Right lung (tissue), 2 donors: ENCODE measurements at regions not wholly inside any gene's neighbourhood (a gene's known extent, or its start where the extent isn't known, plus 50 kb on each side); places are given as distances from the start of the nearest gene placed in this dataset.
A peak's percentile ranks its signal among the peaks of the same experiment; 100 is the strongest.

Experiments
- DNase-seq, 2 donors: peaks; one replicate each; pipeline ENCODE4 v3.0.0-alpha.2; 2013

DNA sequence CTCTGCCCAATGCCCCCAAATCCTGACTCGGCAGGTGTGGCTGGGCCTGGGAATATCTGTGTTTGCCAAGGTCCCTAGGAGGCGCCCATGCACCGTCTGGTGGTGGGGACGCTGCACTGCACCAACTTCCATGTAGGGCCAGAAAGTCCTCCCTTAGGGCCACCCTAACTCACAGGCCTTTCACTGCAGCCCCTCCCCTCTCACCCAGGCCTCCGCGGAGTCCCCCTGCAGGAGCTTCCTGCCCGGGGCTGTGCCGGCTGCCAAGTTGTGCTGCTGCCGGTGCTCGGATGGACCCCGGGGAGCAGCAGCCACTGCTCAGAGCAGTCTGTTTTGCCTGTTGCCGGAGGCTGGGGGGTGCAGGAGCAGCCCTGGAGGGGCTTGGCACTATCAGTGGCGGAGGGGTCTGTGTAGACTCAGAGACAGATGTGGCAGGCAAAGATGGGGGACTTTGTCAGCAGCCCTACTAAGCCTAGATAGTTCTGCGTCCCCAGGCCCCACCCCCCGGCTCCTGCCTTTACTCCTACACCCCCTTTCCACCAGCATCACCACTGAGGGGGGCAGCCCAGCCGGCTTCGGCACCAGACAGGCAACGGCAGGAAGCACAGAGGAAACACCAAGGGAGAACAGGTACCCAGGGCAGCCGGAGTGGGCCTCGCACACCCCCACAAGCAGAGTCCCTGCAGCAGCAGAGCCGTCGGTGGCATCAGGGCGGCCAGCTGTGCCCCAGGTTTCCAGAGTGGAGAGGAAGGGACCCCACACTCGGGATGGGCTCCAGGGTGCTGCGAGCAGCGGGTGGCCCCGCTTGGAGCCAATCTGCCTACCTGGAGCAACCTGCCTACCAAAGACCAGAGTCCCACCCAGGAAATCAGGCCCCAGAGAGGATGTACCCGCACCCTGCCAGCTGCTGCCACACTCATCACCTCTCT lies 124.3 kb downstream of the TRIM29 start:
- DNase-seq: no peak

DNA sequence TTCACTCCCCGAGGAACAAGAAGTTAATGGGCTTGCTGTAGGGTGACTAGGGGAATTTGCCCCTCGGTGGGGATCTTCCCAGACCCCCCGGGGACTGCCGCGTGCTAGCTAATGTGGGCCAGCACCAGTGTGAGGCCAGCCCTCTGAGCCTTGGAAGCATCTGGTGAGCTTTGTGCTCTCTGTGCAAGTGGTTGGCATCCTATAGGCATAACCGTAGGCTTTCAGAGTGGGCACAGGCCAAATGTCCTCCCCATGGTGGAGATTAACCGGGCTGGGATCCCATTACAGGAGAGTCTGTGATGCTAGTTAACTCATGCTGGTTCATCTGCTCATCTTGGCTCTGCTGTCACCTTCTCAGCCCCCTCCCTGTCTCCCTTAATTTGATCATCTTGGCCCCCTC lies 125.7 kb downstream of the TRIM29 start:
- no peak for DNase-seq

GRCh38 chr11:120011836-120012235 lies 126.1 kb downstream of the TRIM29 start:
- DNase-seq: no peak

DNA sequence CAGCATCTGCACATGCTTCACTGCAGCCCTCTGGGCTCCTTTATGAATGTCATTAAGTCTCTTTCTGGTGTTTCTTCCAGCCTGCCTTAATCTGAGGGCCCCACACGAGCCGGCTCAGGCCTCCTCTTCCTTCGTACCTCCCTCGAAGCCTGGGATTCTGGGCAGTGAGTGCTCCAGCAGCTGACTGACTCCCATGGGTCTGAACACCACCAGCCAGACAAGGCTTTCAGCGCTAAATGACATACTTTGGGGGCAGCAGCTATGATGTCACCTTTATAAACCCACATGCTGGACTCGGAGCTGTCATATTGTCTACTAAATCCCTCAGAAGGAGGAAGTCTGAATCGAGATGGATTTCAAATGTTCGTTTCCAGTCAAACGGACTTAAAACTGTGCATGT lies 127.1 kb downstream of the TRIM29 start:
- DNase-seq: no peak

GRCh38 chr11:120009938-120010337 lies 128.0 kb downstream of the TRIM29 start:
- no peak for DNase-seq

DNA sequence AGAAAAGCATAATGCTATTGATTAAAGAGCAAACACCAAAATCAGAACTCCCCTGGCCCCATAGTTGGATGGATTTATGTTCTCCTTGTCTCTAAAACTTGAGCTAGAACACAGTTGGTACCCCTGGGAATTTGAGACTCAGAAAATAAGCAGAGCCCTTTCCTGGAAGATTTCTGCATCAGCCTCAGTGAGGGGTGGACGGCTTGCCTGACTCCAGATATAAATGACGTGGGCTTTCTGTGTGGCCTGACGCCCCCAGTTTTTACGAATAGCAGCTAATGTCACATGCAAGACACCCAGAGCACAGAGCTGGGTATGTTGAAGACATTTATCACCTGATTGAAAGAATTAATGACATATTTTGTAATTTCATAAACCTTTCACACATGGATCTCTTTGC lies 130.8 kb downstream of the TRIM29 start:
- DNase-seq: no peak

- DNase-seq: no peak
Observed at GRCh38 chr11:120004723-120005122, 133.2 kb downstream of the TRIM29 start.

DNA sequence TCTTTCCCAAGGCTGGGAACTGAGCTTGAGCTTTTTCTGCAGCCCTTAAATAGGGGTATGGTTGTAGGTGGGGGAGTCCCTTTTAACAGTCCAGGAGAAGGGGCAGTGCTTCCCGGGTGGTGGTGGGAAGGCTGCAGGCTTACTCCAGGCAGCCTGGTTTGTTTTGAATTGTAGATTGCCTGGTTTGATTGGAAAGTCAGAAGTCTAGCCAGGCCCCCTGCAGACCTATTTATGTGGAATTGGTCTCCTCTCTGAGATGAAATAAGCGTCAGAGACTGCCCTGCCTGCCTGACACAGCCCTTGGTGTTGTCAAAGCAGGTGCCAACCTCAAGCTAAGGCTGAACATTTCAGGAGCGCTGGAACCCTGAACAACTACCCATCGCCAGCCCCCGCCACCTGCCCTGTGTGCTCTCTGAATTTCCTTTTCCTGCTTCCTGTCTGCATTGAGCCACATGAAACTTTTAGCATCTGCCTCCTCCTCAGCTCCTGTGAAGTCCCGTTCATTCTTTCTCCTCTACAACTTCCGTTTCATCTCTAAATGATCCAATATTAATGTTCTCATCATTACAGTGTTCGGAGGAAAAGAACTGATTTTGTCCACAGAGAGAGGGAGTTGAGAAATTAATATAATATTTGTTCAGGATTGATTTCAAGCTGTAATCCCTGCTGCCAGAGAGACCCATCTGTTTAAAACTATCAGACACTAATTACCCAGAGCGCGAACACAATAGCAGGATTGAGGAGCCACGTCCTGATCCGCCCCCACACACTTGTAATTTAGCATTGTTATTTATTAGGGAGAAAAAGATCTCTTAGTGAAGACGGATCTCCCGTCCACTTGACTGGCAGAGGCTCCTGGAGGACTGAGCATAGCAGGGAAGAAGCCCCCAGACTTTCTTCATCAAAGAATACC lies 136.5 kb downstream of the TRIM29 start:
- no peak for DNase-seq

- no peak for DNase-seq
Observed at GRCh38 chr11:119999220-119999619, 138.7 kb downstream of the TRIM29 start.

- no peak for DNase-seq
Observed at GRCh38 chr11:119996556-119996955, 141.4 kb downstream of the TRIM29 start.

- DNase-seq: no peak
Observed at GRCh38 chr11:119995730-119996491, 142.0 kb downstream of the TRIM29 start.

GRCh38 chr11:119993722-119994121 lies 144.2 kb downstream of the TRIM29 start:
- DNase-seq: no peak

DNA sequence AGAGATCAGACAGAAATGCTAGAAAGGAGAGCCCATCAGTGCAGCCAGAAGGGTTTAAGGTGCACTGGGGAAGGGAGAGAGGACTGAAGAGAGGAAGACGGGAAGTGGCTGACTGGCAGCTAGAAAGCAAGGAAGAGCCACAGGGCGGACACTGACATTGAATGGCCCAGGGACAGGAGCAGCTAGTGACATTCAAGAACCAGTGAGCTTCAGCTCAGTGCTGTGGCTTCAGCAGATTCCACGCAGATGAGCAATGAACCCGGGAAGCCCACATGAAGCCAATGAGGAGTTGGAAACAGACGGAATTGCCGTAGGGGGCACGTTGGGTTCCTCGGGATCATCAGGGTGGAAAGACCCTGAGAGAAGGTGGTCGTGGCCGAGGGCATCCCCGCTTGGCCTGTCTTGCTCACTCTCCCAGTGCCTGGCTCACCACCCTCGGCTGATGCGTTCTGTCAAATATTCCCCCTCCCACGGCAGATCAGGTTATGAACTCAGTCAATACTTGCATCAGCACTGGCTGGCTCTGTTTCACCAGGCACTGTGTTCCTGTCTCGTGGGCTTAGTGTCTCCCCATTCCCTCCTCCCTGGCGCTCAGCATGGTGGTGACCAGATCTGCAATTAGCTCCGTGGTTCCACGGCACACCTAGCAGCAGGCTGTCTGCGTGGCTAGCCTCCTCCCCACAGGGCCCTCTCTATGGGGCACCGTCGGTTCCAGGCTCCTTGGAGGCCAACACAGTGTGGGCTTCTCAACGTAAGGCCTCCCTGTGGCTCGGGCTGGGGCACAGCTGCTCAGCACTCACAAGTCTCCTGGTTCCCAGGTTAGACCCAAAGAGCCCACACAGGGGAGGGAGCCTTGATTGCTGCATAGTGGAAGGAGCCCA lies 145.5 kb downstream of the TRIM29 start:
- no peak for DNase-seq

GRCh38 chr11:119991669-119992068 lies 146.2 kb downstream of the TRIM29 start:
- DNase-seq: no peak

DNA sequence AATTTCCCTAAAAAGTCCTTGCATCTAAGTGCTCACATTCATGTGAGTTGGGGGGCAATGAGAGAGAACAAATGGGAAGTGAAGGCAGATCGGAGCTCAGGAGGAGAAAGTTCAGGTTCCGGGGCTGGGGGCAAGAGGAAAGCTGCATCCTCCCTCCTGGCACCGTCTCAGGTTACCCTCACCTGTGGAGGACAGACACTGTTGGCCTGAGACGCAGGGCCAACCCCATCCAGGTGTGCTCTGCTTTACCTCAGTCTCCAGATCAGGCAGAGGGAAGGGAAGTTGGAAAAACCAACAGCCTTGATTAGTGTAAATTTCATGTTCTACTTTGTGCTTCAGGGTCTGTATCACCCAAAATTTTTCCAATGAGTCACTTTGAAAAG lies 146.9 kb downstream of the TRIM29 start:
- DNase-seq: no peak

DNA sequence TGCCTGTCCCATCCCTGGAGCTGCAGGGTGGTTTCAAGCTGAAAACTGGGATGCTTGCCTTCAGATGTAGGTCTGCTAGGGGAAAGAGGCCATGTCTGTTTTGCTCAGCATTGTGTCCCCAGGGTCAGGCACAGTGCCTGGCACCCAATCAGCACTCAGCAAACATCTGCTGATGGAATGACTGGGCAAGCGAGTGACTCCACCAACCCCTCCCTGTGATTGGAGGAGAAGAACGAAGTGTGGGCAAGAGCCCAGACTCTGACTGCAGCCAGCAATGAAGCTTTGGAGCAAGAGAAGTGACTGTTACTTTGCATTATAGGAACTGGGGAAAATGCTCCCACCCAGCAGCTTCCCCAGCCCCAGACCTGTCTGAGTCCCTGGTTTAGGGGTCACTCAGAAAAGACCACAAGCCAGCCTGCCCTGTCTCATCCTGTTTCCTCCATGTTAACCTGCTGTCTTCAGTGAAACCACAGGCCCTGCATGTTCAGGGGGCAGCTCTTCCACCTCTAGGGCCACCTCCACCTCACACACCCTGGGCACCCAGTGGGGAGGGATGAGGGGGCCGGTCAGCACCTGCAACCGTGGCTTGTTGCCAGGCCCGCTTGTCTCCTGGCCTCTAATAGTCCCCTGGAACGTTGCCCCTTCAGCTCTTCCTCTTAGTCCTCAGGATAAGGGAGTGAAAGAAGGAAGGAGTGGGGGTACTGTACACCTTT lies 147.4 kb downstream of the TRIM29 start:
- no peak for DNase-seq

DNA sequence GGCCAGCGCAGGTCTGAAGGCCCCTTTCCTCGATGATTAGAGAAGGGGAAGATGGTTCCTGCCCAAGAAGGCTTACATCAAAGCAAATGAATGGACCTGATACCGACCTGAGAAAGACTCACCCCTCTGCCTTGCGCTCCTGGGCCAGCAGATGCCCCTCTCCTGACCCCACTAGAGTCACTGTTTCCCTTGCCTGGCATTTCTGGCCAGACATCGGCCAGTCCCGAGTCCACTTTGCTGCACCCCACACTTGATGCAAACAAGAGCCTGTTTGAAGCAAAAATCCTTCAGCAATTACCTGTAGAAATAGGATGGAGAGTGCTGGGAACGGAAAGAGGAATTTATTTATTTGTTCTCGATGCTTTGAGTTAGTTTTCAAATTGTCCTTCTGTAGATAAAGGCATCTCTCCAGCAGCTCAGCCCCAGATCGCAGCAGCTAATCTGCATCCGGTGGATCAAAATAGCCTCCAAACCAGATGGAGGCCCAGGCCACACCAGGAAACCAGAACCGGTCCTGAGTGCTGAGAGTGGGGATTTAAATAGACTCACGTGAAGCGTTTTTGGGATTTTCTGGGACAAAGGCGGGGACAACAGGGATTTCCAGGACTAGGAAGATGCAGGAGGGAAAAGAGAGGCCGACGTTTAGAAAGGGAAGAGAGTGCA lies 148.6 kb downstream of the TRIM29 start:
- peak in 1 of 2 donors; percentile 21 for DNase-seq

- DNase-seq: no peak
Observed at GRCh38 chr11:119985551-119985950, 152.4 kb downstream of the TRIM29 start.

DNA sequence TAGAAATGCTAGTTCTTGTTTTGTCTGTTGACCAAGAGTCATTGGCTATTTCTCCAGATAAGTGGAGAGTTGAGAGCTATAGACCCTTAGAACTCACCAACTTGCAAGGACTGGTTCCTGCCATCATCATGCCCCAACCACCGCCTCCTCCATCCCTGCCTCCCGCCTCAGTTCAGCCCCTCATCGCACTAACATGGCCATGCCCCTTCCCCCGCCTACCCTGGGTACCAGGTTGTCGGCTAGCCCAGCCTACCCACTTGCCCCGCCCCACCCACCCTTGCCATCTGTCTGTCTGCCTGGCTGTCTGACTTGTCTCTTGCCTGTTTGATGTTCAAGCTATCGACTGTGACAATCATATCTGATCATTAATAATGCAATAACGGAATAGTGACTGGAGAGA lies 154.1 kb downstream of the TRIM29 start:
- no peak for DNase-seq

DNA sequence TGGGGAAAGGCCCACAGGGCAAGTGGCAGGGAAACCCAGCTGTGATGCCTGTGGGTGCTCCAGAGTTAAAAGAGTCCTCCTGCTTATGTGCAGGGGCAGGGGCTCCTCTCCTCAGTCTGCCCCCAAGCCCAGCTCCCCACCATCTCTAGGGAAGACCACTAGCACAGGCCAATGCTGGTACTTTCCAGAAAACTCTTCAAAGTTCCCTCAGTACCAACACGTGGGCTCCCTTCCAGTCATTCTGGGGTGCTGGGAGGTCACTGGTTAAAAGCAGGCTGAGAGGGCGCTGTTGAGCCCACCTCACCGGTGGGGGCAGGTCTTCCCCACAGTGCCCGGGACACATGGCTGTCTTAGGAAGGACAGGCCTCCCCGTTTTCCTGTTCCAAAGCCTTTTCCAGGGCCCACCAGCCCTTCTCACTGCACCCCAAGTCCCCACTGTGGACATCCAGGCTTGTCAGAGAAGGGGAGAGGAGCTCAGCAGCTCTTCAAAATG lies 154.6 kb downstream of the TRIM29 start:
- DNase-seq: no peak
